Body of pancreas (tissue), 4 donors: ENCODE measurements at regions not wholly inside any gene's neighbourhood (a gene's known extent, or its start where the extent isn't known, plus 50 kb on each side); places are given as distances from the start of the nearest gene placed in this dataset.

Experiments used
- ATAC-seq: fragments of 150-250 bp; one replicate; pipeline ENCODE4 v1.9.1; 2016
- DNase-seq, 4 donors: peaks; one replicate each; pipeline ENCODE4 v3.0.0-alpha.2; 2019
- H3K27ac ChIP-seq, 4 donors: fragments of 200-600 bp; sonication (generic); 1 replicate in 3 of 4; 2 replicates in 1 of 4; pipeline versions ENCODE4 v1.5.1 to v1.6.1; 2016 to 2019; ENCODE audit warnings: mild to moderate bottlenecking in 1 of 4, mixed read lengths in 1 of 4, moderate library complexity in 1 of 4
- H3K27me3 ChIP-seq, 2 donors: fragments of 200-600 bp; sonication (generic); one replicate each; pipeline ENCODE4 v1.6.0; 2016; ENCODE audit warnings: mild to moderate bottlenecking in 1 of 2
- H3K36me3 ChIP-seq, 2 donors: fragments of 200-600 bp; sonication (generic); replicated peaks in 1 of 2; 2 replicates each; pipeline ENCODE4 v1.5.1; 2016; ENCODE audit warnings: low read depth in 2 of 2; ENCODE audit not compliant: insufficient read depth in 1 of 2
- H3K4me1 ChIP-seq: fragments of 200-600 bp; sonication (generic); one replicate; pipeline ENCODE4 v1.6.0; 2016
- H3K4me3 ChIP-seq, 2 donors: fragments of 200-600 bp; sonication (generic); 1 replicate in 1 of 2; 2 replicates in 1 of 2; pipeline ENCODE4 v1.5.1; 2016 to 2019
- H3K9me3 ChIP-seq, 3 donors: fragments of 200-600 bp; sonication (generic); 1 replicate in 2 of 3; 2 replicates in 1 of 3; pipeline ENCODE4 v1.5.1; 2016
- POLR2A ChIP-seq, 3 donors: fragments of 450-650 bp; IDR thresholded peaks; one replicate each; pipeline ENCODE4 v1.6.1; 2016; ENCODE audit warnings: antibody characterized with exemption in 3 of 3, mild to moderate bottlenecking in 2 of 3
- WGBS, 2 donors: methylation state at CpG; one replicate each; pipeline ENCODE4 v1.1.5; 2017; 5-methylcytosine and 5-hydroxymethylcytosine counted together
- intact Hi-C: fragments of 100-400 bp; cut with DNase I; formaldehyde crosslinking; loops from one replicate; pipeline ENCODE4 v1.15.1; 2023
- TF ChIP-seq, protein P1 (sequence below), 7 experiments: fragments of 450-650 bp in 4 of 7; fragments of 200-600 bp in 3 of 7; sonication (generic) in 3 of 7; IDR thresholded peaks; one replicate each; pipeline ENCODE4 v1.5.1; 2016 to 2019; ENCODE audit warnings: antibody characterized with exemption in 7 of 7

DNA sequence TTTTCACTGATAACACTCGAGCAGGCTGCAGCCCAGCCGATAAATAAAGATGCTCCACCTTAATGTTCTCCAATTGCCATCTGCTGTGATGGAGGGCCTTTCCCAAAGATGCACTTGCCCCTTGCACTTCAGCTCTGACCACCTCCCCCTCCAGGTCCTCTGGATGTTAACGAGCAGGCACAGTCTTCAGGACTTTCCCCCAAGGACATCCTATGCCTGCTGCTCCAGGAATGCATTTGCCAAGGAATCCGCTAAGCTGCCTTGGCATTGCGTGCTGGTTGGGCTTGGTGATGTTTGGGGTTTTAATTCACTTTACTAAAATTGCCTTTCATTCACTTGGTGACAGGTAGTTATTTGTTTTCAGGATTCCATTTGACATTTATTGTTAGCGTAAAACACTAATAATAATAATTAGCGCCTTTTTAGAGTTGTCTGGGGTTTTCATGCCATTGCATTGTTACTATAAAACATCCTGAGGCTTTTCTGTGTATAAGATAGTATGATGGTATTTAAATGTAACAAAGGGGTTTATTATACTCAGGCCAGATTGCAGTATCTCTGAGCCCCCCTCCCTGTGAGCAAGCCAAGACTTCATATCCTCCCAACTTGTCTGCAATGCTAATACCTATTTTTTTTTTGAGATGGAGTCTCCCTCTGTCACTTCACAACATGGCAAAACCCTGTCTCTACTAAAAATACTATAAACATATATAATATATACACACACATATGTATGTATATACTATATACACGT, 66.7 kb upstream of the TSHZ2 start:
- Histone ChIP-seq H3K36me3 (no peaks in the 10 kb centered on the region), H3K4me3 (no peak overlapping the region), H3K4me1 (no peaks in the 10 kb centered on the region), H3K27ac (no peak overlapping the region), H3K9me3 (no peaks in the 10 kb centered on the region), H3K27me3 (no peaks in the 10 kb centered on the region)
- no peak for ATAC-seq
- TF ChIP-seq, protein P1, sequence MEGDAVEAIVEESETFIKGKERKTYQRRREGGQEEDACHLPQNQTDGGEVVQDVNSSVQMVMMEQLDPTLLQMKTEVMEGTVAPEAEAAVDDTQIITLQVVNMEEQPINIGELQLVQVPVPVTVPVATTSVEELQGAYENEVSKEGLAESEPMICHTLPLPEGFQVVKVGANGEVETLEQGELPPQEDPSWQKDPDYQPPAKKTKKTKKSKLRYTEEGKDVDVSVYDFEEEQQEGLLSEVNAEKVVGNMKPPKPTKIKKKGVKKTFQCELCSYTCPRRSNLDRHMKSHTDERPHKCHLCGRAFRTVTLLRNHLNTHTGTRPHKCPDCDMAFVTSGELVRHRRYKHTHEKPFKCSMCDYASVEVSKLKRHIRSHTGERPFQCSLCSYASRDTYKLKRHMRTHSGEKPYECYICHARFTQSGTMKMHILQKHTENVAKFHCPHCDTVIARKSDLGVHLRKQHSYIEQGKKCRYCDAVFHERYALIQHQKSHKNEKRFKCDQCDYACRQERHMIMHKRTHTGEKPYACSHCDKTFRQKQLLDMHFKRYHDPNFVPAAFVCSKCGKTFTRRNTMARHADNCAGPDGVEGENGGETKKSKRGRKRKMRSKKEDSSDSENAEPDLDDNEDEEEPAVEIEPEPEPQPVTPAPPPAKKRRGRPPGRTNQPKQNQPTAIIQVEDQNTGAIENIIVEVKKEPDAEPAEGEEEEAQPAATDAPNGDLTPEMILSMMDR (IDR thresholded peaks at IDR 0.05) = no peak
- no peak for TF ChIP-seq POLR2A (IDR thresholded peaks at IDR 0.05)
- intact Hi-C loops = no loop called here
- WGBS, 2 donors = 52 to 61% methylated on average over 8 of the region's 8 CpGs
- no peak for DNase-seq

DNA sequence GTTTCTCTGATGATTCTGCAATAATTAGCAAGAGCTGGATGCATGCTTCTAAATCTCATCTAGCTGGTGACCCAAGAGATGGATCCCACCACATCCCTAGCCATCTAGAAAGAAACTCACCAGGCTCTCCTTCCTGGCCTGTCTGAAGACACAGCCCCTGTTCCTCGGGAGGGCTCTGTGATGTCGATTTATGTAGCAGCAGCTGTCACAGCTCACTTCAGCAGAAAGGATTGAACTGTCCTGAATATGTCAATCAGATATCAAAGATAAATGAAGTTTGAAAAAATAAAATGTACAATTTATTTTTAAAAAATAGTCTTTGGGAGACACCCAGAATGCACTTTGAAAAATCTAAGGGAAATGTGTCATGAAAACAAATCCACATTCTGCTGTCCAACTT, 67.3 kb upstream of the TSHZ2 start:
- H3K27ac ChIP-seq = no peak overlapping the region
- no peaks in the 10 kb centered on the region for H3K9me3 ChIP-seq
- TF ChIP-seq POLR2A (IDR thresholded peaks at IDR 0.05) = no peak
- TF ChIP-seq, protein P1 (IDR thresholded peaks at IDR 0.05) = no peak
- no peak for ATAC-seq
- intact Hi-C loops = no loop called here
- H3K4me3 ChIP-seq = no peak overlapping the region
- H3K4me1 ChIP-seq = no peaks in the 10 kb centered on the region
- no peaks in the 10 kb centered on the region for H3K27me3 ChIP-seq
- WGBS, 2 donors = 23 to 25% methylated on average over 2 of the region's 2 CpGs
- H3K36me3 ChIP-seq = no peaks in the 10 kb centered on the region
- no peak for DNase-seq

DNA sequence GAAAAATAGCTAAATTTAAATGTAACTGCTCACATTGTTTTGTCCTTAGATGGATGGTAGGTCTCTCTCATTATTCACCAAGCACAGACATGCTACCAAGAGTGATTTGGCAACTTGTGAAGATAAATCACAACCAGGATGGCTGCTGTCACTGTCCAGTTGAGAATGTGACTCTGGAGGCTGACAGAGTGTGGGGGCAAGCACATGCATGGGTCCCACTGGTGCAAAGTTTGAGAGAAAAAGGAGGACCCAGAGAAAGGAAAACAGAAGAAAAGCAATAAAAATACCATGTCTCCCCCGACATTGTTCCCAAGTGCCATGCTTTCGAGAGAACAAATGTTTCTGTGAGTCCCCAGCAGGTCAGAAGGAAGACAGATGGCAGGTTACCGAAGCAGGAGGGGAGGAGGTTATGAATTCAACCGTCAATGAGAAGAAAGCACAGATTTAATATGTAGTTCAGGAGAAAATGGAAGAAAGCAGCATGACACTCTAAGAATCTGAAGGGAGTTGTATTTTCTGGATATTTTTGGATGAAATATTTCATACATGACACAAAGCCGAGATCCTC, 73.0 kb upstream of the TSHZ2 start:
- 81 to 83% methylated on average over 5 of the region's 5 CpGs for WGBS, 2 donors
- no peak for ATAC-seq
- Histone ChIP-seq H3K27me3 (no peaks in the 10 kb centered on the region), H3K27ac (no peak overlapping the region), H3K36me3 (no peaks in the 10 kb centered on the region), H3K9me3 (no peaks in the 10 kb centered on the region), H3K4me3 (no peak overlapping the region), H3K4me1 (no peaks in the 10 kb centered on the region)
- TF ChIP-seq, protein P1 (IDR thresholded peaks at IDR 0.05) = no peak
- no peak for TF ChIP-seq POLR2A (IDR thresholded peaks at IDR 0.05)
- DNase-seq = no peak
- intact Hi-C loops = no loop called here

DNA sequence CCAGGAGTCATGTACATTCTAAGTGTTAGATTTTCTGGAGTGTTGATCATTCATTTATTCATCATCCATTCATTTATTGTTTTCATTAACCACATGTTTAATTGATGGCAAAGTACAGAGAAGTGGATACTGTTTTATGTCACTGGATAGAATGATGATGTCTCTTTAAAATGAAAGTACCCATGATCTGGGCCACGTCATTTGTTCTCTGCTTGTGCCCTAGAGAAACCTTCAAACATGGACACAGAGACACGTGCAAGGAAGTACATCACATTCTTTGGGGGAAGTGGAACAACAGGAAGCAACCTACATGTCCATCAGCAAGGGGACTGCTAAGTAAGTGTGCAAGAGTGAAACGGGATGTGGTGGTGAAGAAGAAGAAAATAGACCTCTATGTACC, 75.8 kb upstream of the TSHZ2 start:
- ATAC-seq = no peak
- 44 to 61% methylated on average over 3 of the region's 3 CpGs for WGBS, 2 donors
- intact Hi-C loops = no loop called here
- no peak for DNase-seq
- H3K27ac ChIP-seq = no peak overlapping the region
- H3K36me3 ChIP-seq = no peaks in the 10 kb centered on the region
- H3K4me1 ChIP-seq = no peaks in the 10 kb centered on the region
- no peak overlapping the region for H3K4me3 ChIP-seq
- TF ChIP-seq, protein P1 (IDR thresholded peaks at IDR 0.05) = no peak
- no peak for TF ChIP-seq POLR2A (IDR thresholded peaks at IDR 0.05)
- no peaks in the 10 kb centered on the region for H3K9me3 ChIP-seq
- H3K27me3 ChIP-seq = no peaks in the 10 kb centered on the region

DNA sequence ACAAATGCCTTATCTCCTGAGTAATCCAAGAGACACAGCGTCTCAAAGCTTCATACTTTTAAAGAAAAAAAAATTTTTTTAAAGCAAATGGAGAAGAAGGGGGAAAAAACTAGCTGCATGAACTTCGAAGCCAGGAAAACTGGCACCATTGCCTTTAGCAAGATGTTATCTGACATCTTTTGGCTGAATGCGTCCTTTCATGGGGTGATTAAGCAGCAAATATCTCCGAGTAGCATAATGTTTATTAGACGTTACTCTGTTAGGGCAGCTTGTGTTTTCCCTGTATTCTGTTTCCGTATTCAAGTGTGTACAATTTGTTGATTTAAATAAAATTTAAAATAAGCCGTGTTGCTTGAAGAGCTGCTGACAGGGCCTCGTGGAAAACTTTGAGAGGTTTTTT, 76.5 kb upstream of the TSHZ2 start:
- Histone ChIP-seq H3K36me3 (no peaks in the 10 kb centered on the region), H3K27me3 (no peaks in the 10 kb centered on the region), H3K9me3 (no peaks in the 10 kb centered on the region), H3K4me1 (no peaks in the 10 kb centered on the region), H3K4me3 (no peak overlapping the region), H3K27ac (no peak overlapping the region)
- intact Hi-C loops = no loop called here
- DNase-seq (no peak), ATAC-seq (no peak)
- WGBS, 2 donors = 24 to 29% methylated on average over 8 of the region's 8 CpGs
- TF ChIP-seq, protein P1 (IDR thresholded peaks at IDR 0.05) = no peak
- no peak for TF ChIP-seq POLR2A (IDR thresholded peaks at IDR 0.05)
